ENCODE measurements at regions not wholly inside any gene's neighbourhood (a gene's known extent, or its start where the extent isn't known, plus 50 kb on each side); places are given as distances from the start of the nearest gene placed in this dataset.

DNA sequence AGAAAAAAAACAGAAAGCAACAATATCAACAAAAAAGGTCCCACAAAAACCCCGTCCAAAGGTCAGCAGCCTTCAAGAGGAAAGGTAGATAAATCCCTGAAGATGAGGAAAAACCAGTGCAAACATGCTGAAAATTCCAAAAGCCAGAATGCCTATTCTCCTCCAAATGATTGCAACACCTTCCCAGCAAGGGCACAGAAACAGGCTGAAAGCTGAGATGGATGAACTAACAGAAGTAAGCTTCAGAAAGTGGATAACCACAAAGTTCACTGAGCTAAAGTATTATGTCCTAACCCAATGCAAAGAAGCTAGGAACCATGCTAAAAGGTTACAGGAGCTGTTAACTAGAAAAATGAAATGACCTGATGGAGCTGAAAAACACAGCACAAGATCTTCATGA is 226.4 kb upstream of the DSEL start:
- TF ChIP-seq, protein P1, sequence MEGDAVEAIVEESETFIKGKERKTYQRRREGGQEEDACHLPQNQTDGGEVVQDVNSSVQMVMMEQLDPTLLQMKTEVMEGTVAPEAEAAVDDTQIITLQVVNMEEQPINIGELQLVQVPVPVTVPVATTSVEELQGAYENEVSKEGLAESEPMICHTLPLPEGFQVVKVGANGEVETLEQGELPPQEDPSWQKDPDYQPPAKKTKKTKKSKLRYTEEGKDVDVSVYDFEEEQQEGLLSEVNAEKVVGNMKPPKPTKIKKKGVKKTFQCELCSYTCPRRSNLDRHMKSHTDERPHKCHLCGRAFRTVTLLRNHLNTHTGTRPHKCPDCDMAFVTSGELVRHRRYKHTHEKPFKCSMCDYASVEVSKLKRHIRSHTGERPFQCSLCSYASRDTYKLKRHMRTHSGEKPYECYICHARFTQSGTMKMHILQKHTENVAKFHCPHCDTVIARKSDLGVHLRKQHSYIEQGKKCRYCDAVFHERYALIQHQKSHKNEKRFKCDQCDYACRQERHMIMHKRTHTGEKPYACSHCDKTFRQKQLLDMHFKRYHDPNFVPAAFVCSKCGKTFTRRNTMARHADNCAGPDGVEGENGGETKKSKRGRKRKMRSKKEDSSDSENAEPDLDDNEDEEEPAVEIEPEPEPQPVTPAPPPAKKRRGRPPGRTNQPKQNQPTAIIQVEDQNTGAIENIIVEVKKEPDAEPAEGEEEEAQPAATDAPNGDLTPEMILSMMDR (IDR thresholded peaks at IDR 0.05; ENCODE audit: low read depth, low read length, missing input control): no peak
- TF ChIP-seq, protein P2, sequence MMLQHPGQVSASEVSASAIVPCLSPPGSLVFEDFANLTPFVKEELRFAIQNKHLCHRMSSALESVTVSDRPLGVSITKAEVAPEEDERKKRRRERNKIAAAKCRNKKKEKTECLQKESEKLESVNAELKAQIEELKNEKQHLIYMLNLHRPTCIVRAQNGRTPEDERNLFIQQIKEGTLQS (IDR thresholded peaks at IDR 0.05): no peak
- TF ChIP-seq JUND (IDR thresholded peaks at IDR 0.05) (no peak), RAD21 (IDR thresholded peaks at IDR 0.05) (no peak), GABPA (IDR thresholded peaks at IDR 0.05 in 1 of 2, conservative IDR thresholded peaks at IDR 0.05 in 1 of 2) (no peak), FOXA2 (IDR thresholded peaks at IDR 0.05) (no peak), NR2F2 (IDR thresholded peaks at IDR 0.05) (no peak), SP1 (IDR thresholded peaks at IDR 0.05) (no peak), RXRA (IDR thresholded peaks at IDR 0.05) (no peak), FOXA1 (IDR thresholded peaks at IDR 0.05) (no peak), YY1 (IDR thresholded peaks at IDR 0.05) (no peak)
- TF ChIP-seq, protein P3, sequence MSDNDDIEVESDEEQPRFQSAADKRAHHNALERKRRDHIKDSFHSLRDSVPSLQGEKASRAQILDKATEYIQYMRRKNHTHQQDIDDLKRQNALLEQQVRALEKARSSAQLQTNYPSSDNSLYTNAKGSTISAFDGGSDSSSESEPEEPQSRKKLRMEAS (IDR thresholded peaks at IDR 0.05): no peak

Data from liver (tissue), 3 donors.